ENCODE measurements at regions not wholly inside any gene's neighbourhood (a gene's known extent, or its start where the extent isn't known, plus 50 kb on each side); places are given as distances from the start of the nearest gene placed in this dataset.

DNA sequence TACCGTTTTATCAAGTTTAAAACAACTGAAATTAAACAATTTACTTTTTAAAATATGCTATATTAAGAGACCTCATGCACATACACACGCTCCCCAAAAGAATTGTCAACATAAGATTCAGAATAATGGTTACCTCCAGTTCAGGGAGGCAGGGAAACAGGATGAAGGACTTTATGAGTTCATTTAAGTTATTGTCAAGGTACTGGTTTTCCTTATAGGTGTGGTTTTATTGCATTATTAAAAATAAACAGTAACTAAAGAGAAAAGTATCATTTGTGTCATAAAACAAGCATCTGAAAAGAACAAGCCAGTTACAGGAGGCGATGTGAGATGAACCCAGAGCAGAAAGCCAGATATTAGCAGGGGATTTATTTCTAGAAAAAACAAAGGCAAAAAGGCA, 2376.7 kb downstream of the MAT2B start:
- no peak for DNase-seq

GRCh38 chr5:165885623-165886350, 2380.4 kb downstream of the MAT2B start:
- DNase-seq: no peak

GRCh38 chr5:165887147-165887546, 2381.7 kb downstream of the MAT2B start:
- DNase-seq: no peak

DNA sequence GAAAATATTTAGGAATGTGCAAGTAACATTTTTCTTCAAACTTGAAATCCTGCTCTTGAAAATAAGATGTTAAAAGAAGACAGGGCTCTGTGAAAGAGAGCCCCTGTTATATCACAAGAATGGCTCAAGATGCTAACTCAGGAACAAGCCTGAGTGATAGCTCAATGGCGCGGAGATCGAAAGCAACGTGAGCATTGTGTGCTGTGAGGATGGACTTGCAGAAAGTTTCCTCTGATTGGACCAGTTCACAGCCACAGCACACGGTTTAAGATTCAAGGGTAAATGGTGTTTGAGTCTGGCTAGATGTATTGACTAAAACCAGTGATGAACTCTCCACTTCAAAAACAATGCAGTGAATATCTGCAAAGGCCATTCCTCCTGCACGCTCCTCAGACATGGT, 2387.0 kb downstream of the MAT2B start:
- no peak for DNase-seq

DNA sequence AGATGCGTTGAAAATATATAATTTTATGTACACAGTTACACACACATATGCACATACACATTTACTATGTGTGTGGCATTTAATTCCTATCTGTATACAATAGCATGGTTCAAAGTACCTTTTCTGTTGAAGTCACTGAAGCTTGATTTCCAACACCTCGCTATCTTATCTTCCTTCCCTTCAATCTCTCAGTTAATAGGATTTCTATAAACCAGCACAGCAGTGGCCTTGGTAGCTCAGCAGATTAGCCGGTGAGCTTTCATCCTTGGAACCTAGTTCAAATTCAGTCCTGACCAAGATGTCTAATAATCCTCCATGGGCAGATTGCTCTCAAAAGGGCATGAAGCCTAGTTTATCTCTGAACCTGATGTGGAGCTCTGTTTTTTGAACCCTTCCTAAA, 2389.5 kb downstream of the MAT2B start:
- no peak for DNase-seq

DNA sequence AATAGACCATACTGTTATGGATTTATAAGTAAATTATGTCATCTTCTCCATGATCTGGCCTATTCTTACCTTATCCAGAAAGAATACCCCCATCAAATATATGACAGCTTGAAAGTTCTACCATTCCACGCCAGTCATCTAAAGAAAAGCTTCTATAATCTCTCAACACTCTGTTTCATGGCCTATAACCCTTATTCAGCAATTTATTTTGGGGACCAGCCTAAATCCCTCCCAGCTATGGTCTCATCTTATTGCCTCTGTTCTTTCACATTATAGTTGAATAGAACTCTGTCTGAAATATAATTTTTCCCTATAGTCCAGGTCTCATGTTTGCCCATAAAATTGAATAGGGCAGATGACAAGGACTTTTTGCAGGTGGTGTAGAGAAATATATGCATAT, 2387.6 kb upstream of the WWC1 start:
- DNase-seq: no peak

GRCh38 chr5:165906871-165907270, 2384.6 kb upstream of the WWC1 start:
- DNase-seq: no peak

GRCh38 chr5:165913059-165913458, 2378.4 kb upstream of the WWC1 start:
- DNase-seq: no peak

GRCh38 chr5:165914456-165914855, 2377.0 kb upstream of the WWC1 start:
- no peak for DNase-seq

DNA sequence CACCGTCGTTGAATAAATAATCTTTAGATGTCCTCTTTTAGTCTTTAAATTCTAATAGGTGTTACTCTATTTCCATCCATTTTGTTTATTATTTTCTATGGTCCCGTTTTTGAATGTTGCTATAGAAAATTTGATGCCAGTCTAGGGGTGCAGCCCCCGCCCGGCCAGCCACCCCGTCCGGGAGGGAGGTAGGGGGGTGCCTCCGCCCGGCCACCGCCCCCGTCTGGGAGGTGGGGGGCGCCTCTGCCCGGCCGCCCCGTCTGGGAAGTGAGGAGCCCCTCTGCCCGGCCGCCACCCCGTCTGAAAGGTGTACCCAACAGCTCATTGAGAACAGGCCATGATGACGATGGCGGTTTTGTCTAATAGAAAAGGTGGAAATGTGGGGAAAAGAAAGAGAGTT, 2372.2 kb upstream of the WWC1 start:
- no peak for DNase-seq

- no peak for DNase-seq
Observed at GRCh38 chr5:165920655-165921054, 2370.8 kb upstream of the WWC1 start.

- no peak for DNase-seq
Observed at GRCh38 chr5:165928971-165929370, 2362.5 kb upstream of the WWC1 start.

DNA sequence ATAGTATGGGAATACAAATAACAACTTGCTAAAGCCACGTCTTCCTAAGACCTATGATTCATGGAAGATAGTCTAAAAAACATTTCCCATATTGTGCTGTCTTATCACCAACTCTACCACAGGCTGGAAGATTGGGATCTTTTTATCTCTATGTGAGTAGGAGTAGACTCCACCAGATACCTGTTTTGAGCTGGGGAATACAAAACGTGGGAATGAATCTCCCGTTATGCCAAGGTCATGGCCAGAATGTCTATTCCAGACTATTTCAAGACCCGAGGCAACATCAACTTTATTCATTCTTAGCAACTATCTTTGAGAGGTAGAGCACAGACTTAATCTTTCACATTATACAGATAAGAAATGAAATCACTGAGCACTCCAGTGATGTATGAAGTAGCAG, 2350.9 kb upstream of the WWC1 start:
- no peak for DNase-seq

GRCh38 chr5:165956854-165957253, 2334.6 kb upstream of the WWC1 start:
- DNase-seq: no peak

- no peak for DNase-seq
Observed at GRCh38 chr5:165981671-165982070, 2309.8 kb upstream of the WWC1 start.

- no peak for DNase-seq
Observed at GRCh38 chr5:165996201-165996875, 2295.1 kb upstream of the WWC1 start.

GRCh38 chr5:165999693-166000320, 2291.6 kb upstream of the WWC1 start:
- no peak for DNase-seq

DNA sequence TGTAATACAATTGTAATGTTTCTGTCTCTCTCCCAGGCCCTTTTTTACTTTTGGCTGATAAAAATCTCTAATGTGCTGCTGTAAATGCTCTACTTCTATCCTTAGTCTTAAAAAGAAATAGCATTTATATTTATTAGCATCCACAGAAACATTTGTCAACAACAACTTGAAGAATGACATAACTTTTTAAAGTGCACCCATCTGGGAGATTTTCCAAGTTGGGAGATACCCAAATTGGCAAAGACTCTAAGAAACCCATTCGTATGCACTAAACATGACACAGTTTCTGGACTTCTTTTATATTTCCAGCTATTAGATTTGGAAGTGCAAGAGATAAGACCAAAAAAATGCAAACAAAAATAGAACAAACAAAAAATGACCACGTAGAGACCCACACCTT, 2287.4 kb upstream of the WWC1 start:
- no peak for DNase-seq

DNA sequence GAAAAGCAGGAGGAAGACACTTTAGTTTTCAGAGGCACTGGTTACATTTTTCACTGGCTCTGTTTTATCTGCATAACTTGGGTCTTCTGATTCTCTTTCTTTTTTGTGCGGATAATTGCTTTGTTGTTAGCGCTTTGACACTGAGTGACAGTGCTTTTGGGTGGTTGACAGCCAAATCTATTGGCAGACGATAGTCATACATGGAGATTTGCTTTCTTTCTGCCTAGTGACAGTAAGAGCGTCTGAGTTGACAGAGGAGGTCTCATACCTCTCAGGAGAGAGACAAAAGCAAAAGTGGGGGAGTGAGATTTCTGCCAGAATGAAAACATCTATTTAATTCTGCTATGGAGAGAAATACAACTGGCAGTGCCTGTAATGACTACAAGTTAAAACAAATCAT, 2278.0 kb upstream of the WWC1 start:
- DNase-seq: no peak

DNA sequence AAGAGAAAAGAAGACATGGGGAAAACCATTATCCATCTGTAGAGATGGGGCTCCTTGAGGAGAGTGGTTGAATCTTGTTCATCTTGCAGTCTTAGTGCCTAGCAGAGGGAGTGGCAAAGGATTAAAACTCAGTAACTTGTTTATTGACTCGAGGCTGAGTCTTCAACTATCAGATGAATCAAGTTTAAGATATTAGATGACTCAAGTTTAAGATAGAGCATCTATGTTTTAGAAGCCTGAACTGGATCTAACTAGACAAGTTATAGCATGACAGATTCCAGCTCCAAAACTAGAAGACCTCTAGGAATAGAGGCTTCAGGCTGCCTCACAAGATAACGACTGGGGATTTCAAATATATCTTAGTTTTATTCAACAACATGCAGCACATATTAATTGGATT, 2277.2 kb upstream of the WWC1 start:
- no peak for DNase-seq

- DNase-seq: no peak
Observed at GRCh38 chr5:166018716-166019115, 2272.7 kb upstream of the WWC1 start.

DNA sequence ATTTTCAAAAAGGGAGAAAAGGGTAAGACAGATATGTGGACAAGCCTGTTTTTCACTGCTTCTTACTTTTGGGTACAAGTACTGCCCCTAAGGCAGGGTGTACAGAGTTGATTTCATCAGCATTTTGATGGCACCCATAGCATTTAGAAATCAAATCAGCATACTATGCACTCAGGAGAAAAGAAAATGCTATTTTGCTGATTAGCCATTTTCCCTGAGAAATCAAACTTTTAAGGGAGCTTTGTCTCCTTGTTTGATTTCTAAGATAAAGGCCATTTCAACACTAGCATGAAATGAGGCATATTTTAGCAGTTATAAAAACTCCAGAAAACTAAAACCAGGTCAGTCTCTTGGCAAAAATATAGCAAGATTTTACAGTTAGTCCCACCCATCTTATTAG, 2269.4 kb upstream of the WWC1 start:
- no peak for DNase-seq

GRCh38 chr5:166024970-166025369, 2266.5 kb upstream of the WWC1 start:
- DNase-seq: no peak

DNA sequence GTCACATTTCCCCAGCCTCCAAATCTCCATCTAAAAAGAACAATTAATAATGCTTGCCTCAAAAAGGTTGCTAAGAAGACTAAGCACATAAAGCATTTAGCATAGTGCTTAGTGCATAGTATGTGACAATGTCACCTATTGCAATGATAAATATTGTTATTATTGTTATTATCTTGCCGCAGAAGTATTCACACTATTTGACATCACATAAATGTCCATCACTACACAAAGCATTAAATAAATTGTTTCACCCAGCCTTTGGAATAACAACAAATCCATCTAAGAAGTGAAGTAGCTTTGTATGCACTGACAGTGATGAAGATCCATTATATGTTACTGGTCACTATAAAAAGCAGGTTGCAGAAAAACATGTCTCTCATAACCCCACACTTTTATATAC, 2263.9 kb upstream of the WWC1 start:
- no peak for DNase-seq
